Epithelial cell of proximal tubule (primary cell): ENCODE measurements at regions not wholly inside any gene's neighbourhood (a gene's known extent, or its start where the extent isn't known, plus 50 kb on each side); places are given as distances from the start of the nearest gene placed in this dataset.

Source experiments
- DNase-seq: peaks from one replicate; pipeline ENCODE4 v3.0.0-alpha.2; 2011; ENCODE audit warnings: low read depth
- H3K4me3 ChIP-seq: 2 replicates; pipeline ENCODE4 v1.5.1; 2011; ENCODE audit warnings: low read depth, mild to moderate bottlenecking, low read length
- CTCF ChIP-seq: conservative IDR thresholded peaks from 2 replicates; pipeline ENCODE4 v1.5.1; 2012; ENCODE audit warnings: low read depth, mild to moderate bottlenecking, low read length

GRCh38 chr7:46168671-46169383 lies 247.8 kb upstream of the IGFBP3 start:
- H3K4me3 ChIP-seq, result no peak overlapping the region
- DNase-seq, result peak; percentile 65
- no peak for TF ChIP-seq CTCF

GRCh38 chr7:46168231-46168630 lies 247.2 kb upstream of the IGFBP3 start:
- no peak overlapping the region for H3K4me3 ChIP-seq
- TF ChIP-seq CTCF, result no peak
- DNase-seq, result no peak

GRCh38 chr7:46165276-46165675 lies 244.2 kb upstream of the IGFBP3 start:
- no peak for TF ChIP-seq CTCF
- no peak overlapping the region for H3K4me3 ChIP-seq
- DNase-seq, result no peak

GRCh38 chr7:46164629-46165028 lies 243.6 kb upstream of the IGFBP3 start:
- no peak for TF ChIP-seq CTCF
- no peak overlapping the region for H3K4me3 ChIP-seq
- DNase-seq, result no peak

GRCh38 chr7:46163246-46163645 lies 242.2 kb upstream of the IGFBP3 start:
- H3K4me3 ChIP-seq, result no peak overlapping the region
- TF ChIP-seq CTCF, result no peak
- DNase-seq, result no peak

- TF ChIP-seq CTCF, result no peak
- no peak overlapping the region for H3K4me3 ChIP-seq
- no peak for DNase-seq
These were observed 241.5 kb upstream of the IGFBP3 start for GRCh38 chr7:46162609-46163008.

GRCh38 chr7:46160861-46161260 lies 239.8 kb upstream of the IGFBP3 start:
- TF ChIP-seq CTCF, result no peak
- no peak overlapping the region for H3K4me3 ChIP-seq
- no peak for DNase-seq
